Ishikawa (cell line): ENCODE measurements at regions not wholly inside any gene's neighbourhood (a gene's known extent, or its start where the extent isn't known, plus 50 kb on each side); places are given as distances from the start of the nearest gene placed in this dataset.

Experiments
- CEBPB ChIP-seq: IDR thresholded peaks from 2 replicates; pipeline ENCODE4 v1.6.1; 2012
- CREB1 ChIP-seq: IDR thresholded peaks from 2 replicates; pipeline ENCODE4 v1.6.1; 2012; ENCODE audit warnings: low read depth
- EGR1 ChIP-seq: IDR thresholded peaks from 2 replicates; pipeline ENCODE4 v1.6.1; 2012
- EP300 ChIP-seq: IDR thresholded peaks from 2 replicates; pipeline ENCODE4 v1.6.1; 2012; ENCODE audit warnings: borderline replicate concordance
- FOXM1 ChIP-seq: IDR thresholded peaks from 2 replicates; pipeline ENCODE4 v1.6.1; 2012; ENCODE audit warnings: low read depth, borderline replicate concordance
- NFIC ChIP-seq: IDR thresholded peaks from 2 replicates; pipeline ENCODE4 v1.6.1; 2012
- RAD21 ChIP-seq: IDR thresholded peaks from 2 replicates; pipeline ENCODE4 v1.6.1; 2012; ENCODE audit warnings: low read depth
- TAF1 ChIP-seq: IDR thresholded peaks from 2 replicates; pipeline ENCODE4 v1.6.1; 2012; ENCODE audit warnings: low read depth, mild to moderate bottlenecking
- TCF12 ChIP-seq: IDR thresholded peaks from 2 replicates; pipeline ENCODE4 v1.6.1; 2012; ENCODE audit warnings: low read depth
- TEAD4 ChIP-seq: IDR thresholded peaks from 2 replicates; pipeline ENCODE4 v1.6.1; 2012
- YY1 ChIP-seq: IDR thresholded peaks from 2 replicates; pipeline ENCODE4 v1.6.1; 2012; ENCODE audit warnings: low read depth
- TF ChIP-seq, protein P1 (sequence below): IDR thresholded peaks from 2 replicates; pipeline ENCODE4 v1.6.1; 2012
- TF ChIP-seq, protein P2 (sequence below): IDR thresholded peaks from 2 replicates; pipeline ENCODE4 v1.6.1; 2012; ENCODE audit warnings: low read depth, mild to moderate bottlenecking
- TF ChIP-seq, protein P3 (sequence below): IDR thresholded peaks from 2 replicates; pipeline ENCODE4 v1.6.1; 2012

DNA sequence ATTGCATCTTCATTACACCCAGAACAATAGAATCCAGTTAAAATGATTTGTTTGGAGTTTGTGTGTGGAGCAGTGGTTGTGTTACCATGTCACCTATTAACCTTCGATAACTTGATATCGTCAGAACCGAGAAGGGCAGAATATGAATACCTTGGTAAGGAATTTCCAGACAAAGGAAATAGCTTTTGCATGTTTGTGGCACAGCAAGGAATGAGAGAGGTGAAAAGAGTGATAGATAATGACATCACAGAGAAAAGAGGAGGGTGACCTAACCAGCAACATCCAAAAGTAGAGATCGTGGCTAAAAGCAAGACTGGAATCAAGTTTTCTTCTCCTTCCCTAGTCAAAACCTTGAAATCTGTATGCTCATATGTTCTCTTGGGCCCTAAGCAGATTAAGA lies 244.6 kb upstream of the NEGR1 start:
- no peak for TF ChIP-seq TCF12
- TF ChIP-seq EP300, result no peak
- TF ChIP-seq, protein P1, sequence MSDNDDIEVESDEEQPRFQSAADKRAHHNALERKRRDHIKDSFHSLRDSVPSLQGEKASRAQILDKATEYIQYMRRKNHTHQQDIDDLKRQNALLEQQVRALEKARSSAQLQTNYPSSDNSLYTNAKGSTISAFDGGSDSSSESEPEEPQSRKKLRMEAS, result no peak
- no peak for TF ChIP-seq NFIC
- TF ChIP-seq YY1, result no peak
- TF ChIP-seq, protein P2, sequence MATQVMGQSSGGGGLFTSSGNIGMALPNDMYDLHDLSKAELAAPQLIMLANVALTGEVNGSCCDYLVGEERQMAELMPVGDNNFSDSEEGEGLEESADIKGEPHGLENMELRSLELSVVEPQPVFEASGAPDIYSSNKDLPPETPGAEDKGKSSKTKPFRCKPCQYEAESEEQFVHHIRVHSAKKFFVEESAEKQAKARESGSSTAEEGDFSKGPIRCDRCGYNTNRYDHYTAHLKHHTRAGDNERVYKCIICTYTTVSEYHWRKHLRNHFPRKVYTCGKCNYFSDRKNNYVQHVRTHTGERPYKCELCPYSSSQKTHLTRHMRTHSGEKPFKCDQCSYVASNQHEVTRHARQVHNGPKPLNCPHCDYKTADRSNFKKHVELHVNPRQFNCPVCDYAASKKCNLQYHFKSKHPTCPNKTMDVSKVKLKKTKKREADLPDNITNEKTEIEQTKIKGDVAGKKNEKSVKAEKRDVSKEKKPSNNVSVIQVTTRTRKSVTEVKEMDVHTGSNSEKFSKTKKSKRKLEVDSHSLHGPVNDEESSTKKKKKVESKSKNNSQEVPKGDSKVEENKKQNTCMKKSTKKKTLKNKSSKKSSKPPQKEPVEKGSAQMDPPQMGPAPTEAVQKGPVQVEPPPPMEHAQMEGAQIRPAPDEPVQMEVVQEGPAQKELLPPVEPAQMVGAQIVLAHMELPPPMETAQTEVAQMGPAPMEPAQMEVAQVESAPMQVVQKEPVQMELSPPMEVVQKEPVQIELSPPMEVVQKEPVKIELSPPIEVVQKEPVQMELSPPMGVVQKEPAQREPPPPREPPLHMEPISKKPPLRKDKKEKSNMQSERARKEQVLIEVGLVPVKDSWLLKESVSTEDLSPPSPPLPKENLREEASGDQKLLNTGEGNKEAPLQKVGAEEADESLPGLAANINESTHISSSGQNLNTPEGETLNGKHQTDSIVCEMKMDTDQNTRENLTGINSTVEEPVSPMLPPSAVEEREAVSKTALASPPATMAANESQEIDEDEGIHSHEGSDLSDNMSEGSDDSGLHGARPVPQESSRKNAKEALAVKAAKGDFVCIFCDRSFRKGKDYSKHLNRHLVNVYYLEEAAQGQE, result no peak
- no peak for TF ChIP-seq EGR1
- TF ChIP-seq RAD21, result no peak
- TF ChIP-seq, protein P3, sequence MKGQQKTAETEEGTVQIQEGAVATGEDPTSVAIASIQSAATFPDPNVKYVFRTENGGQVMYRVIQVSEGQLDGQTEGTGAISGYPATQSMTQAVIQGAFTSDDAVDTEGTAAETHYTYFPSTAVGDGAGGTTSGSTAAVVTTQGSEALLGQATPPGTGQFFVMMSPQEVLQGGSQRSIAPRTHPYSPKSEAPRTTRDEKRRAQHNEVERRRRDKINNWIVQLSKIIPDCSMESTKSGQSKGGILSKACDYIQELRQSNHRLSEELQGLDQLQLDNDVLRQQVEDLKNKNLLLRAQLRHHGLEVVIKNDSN, result no peak
- TF ChIP-seq TEAD4, result no peak
- no peak for TF ChIP-seq TAF1
- TF ChIP-seq FOXM1, result no peak
- TF ChIP-seq CEBPB, result no peak
- no peak for TF ChIP-seq CREB1
